RWPE1 (cell line): ENCODE measurements at regions not wholly inside any gene's neighbourhood (a gene's known extent, or its start where the extent isn't known, plus 50 kb on each side); places are given as distances from the start of the nearest gene placed in this dataset.
"Not testable (repeated sequence)": the region's sequence is repeated elsewhere in the genome, so short reads cannot be mapped to it uniquely, and the experiment has no call there.

Source experiments
- CTCF ChIA-PET: fragments of 350-600 bp; sonication (Branson Sonifier 250); formaldehyde crosslinking; extraction: SDS; loops from one replicate; lab custom pipeline; 2021; lab: Yijun Ruan, JAX
- POLR2A ChIA-PET: fragments of 400-600 bp; formaldehyde crosslinking; extraction: SDS; loops from one replicate; lab custom pipeline; 2020; ENCODE audit warnings: antibody characterized with exemption; ENCODE audit not compliant: low non-redundant PET; lab: Yijun Ruan, JAX
- DNase-seq: peaks from one replicate; pipeline ENCODE4 v3.0.0; 2012; ENCODE audit warnings: low spot score
- H3K27ac ChIP-seq: fragments of 450-650 bp; 2 replicates; pipeline ENCODE4 v1.5.1; 2017
- TF ChIP-seq, protein P1 (sequence below): fragments of 450-650 bp; conservative IDR thresholded peaks from 2 replicates; pipeline ENCODE4 v1.5.1; 2017; ENCODE audit warnings: low read depth, mild to moderate bottlenecking

DNA sequence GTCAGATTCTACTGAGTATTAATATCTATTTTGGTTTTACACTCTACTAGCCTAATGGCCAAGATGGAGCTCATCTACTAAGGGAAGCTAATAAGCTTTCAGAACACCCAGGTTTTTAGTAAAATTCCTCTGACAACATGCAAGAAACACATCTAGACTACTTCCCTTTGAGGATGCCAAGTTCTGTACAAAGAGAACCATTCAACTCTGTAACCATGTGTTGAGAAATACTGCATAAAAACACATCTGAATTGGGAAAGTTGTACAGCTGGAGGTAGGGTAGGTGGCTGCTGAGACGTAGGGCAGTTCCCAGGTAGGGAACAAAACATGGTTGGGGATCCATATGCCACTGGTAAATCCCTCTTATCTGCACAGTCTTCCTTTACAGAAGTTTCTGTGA, 66.2 kb downstream of the SC5D start:
- no peak overlapping the region for H3K27ac ChIP-seq
- DNase-seq: no peak
- CTCF ChIA-PET: no interaction called here
- POLR2A ChIA-PET: no interaction called here
- TF ChIP-seq, protein P1, sequence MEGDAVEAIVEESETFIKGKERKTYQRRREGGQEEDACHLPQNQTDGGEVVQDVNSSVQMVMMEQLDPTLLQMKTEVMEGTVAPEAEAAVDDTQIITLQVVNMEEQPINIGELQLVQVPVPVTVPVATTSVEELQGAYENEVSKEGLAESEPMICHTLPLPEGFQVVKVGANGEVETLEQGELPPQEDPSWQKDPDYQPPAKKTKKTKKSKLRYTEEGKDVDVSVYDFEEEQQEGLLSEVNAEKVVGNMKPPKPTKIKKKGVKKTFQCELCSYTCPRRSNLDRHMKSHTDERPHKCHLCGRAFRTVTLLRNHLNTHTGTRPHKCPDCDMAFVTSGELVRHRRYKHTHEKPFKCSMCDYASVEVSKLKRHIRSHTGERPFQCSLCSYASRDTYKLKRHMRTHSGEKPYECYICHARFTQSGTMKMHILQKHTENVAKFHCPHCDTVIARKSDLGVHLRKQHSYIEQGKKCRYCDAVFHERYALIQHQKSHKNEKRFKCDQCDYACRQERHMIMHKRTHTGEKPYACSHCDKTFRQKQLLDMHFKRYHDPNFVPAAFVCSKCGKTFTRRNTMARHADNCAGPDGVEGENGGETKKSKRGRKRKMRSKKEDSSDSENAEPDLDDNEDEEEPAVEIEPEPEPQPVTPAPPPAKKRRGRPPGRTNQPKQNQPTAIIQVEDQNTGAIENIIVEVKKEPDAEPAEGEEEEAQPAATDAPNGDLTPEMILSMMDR: no peak

DNA sequence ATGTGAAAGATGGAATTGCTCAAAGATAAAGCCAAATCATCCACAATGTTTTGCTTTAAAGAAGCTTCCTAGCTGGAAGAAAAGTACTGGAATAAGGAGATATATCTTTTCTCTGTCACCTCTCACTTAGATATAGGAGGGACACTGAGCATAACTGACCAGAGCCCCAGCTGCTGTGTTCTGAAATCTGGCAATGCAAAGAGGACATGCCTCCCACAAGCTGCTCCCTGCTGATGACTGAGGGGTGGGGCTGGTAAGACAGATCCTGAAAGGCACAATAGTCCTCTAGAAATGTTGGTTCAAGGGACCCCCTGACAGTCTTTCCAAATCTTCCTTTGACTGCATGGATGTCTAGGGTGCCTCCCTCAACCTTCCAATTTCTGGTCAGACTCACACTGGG, 67.0 kb downstream of the SC5D start:
- H3K27ac ChIP-seq: no peak overlapping the region
- DNase-seq: no peak
- POLR2A ChIA-PET: no interaction called here
- CTCF ChIA-PET: interaction anchor here (0.8 kb wide), 1 partner anchor 9 kb away, joined by 3 read pairs; no protein-coding TSS in a partner anchor
- TF ChIP-seq, protein P1: no peak

DNA sequence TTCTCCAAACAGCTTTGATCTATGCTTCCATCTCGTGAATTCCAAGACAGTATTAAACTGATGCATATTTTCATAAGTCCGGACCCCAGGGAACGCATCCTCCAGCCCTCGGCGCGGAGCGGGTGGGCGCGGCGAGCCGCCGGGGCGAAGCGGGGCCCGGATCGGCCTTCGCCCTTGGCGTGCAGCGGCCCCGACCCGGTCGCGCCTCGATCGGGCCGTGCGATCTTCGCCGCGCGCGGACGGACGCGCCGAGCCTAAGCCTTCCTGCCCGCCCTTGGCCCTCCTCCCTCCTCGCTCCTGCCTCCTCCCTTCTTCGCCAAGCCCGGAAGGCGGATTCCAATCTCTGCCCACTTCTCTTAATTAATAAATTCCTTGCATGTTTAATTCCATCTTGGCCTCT, 70.4 kb downstream of the SC5D start:
- H3K27ac ChIP-seq, DNase-seq, CTCF ChIA-PET, POLR2A ChIA-PET: not testable (repeated sequence)

DNA sequence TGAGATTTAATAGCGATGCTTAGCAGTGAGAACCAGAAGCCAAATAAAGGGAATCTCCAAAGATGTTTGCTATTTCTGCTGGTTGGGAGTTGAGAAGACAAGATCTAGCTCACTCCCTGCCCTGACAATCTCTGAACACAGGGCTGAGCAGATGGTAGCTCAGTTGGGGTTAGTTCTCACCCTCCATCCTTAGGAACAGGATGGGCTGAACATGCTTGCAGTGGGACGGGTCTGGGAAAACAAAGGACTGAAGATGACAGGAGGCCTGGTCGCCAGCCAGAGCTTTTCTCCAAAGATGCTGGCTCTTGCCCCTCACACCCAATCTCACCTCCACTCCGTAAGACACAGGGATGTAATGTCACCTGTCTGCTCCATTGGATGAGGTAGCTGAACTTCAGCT, 72.7 kb downstream of the SC5D start:
- no peak for DNase-seq
- CTCF ChIA-PET: no interaction called here
- POLR2A ChIA-PET: no interaction called here
- TF ChIP-seq, protein P1: no peak
- H3K27ac ChIP-seq: no peak overlapping the region

DNA sequence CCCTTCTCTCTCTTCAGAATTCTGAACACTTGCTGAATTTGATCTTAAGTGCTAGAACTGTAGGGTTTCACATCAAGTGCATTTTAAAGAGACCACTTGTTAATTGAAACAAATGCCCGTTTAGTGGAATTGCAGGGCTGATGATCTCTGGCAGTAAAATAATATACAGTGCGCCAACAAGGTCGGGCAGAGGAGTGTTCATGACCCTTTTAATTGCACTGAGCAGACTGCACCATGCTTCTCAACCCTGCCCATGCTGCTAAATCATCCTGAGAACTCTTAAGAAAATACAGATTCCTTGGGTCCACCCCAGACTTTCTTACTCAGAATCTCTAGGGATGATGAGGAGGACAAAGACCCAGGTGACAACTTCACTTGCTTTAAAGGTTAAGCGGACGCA, 73.5 kb downstream of the SC5D start:
- TF ChIP-seq, protein P1: no peak
- CTCF ChIA-PET: no interaction called here
- no peak for DNase-seq
- no peak overlapping the region for H3K27ac ChIP-seq
- POLR2A ChIA-PET: no interaction called here

DNA sequence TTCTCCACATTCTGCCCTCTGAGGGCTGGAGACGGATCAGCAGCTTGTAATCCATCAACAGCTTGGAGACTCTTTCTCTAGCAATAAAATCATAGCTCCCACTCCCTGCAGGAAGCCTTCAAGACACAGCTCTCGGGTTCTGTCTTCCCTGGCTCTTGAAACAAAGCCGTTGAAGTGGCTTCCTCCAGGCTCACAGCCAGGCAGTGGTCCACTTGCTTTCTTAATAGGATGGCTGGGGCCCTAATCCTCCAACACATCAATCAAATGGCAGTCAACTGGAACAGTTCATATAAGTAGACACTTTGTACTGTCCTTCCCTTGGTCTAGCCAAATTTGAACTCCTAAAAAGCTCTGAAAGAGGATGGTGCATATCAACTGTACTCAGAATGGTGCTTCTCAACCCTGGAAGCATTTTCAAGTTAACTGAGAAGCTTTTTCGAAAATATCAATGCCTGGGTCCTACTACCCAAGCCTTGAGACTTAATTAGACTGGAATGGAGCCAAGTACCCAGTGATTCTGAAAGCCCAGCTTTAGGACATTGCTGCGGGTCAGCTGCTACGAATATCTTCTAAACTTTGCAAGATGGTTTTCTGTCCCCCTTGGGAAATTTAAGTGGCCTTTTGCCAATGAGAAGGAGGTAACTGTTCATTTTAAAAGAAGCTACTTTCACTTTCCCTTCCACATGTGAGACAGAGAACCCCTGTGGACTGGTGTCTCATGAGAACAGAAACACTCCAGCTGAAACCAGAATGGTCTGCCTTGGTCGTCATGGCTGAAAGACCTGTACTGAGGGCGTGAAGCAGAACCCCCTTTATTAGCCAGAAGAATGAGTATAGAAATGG, 74.7 kb downstream of the SC5D start:
- H3K27ac ChIP-seq: no peak overlapping the region
- CTCF ChIA-PET: interaction anchor here (0.8 kb wide), 1 partner anchor 224 kb away, joined by 3 read pairs; no protein-coding TSS in a partner anchor
- no peak for DNase-seq
- TF ChIP-seq, protein P1: no peak
- POLR2A ChIA-PET: no interaction called here

DNA sequence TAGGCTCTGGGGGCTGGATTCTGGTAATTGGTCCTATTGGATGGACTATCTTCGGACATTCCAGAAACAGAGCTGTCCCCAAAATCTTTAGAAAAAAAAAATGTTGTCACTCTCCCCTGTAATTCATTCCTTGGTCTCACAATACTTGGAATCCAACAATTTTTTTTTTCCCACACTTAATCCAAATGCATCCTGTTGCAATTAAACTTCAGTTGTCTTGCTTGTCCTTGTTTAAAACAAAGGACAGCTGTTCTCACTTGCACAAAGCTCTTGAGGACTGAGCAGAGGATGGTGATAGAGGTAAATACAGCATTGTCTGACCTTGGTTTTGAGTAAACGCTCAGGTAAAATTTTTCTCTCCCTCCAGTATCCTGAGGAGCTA, 75.3 kb downstream of the SC5D start:
- no peak overlapping the region for H3K27ac ChIP-seq
- no peak for DNase-seq
- ChIA-PET CTCF (interaction anchor here (0.7 to 1.0 kb wide), 3 partner anchors 8 to 271 kb away, joined by 3 to 4 read pairs (median 4); no protein-coding TSS in a partner anchor), POLR2A (no interaction called here)
- TF ChIP-seq, protein P1: no peak
